HEK293T (cell line): ENCODE measurements at regions not wholly inside any gene's neighbourhood (a gene's known extent, or its start where the extent isn't known, plus 50 kb on each side); places are given as distances from the start of the nearest gene placed in this dataset.

Source experiments
- BHLHE40 ChIP-seq: fragments of 450-650 bp; IDR thresholded peaks from 2 replicates; pipeline ENCODE4 v1.6.1; 2016; ENCODE audit warnings: mild to moderate bottlenecking, moderate library complexity, borderline replicate concordance
- HDGF ChIP-seq: fragments of 450-650 bp; IDR thresholded peaks from 2 replicates; pipeline ENCODE4 v1.6.1; 2017; ENCODE audit warnings: antibody characterized with exemption, borderline replicate concordance
- L3MBTL2 ChIP-seq: fragments of 450-650 bp; conservative IDR thresholded peaks from 2 replicates; pipeline ENCODE4 v1.6.1; 2016; ENCODE audit warnings: mild to moderate bottlenecking
- SP1 ChIP-seq: fragments of 450-650 bp; IDR thresholded peaks from 2 replicates; pipeline ENCODE4 v1.6.1; 2017
- SUZ12 ChIP-seq: fragments of 450-650 bp; IDR thresholded peaks from 2 replicates; pipeline ENCODE4 v1.6.1; 2016; ENCODE audit warnings: mild to moderate bottlenecking

DNA sequence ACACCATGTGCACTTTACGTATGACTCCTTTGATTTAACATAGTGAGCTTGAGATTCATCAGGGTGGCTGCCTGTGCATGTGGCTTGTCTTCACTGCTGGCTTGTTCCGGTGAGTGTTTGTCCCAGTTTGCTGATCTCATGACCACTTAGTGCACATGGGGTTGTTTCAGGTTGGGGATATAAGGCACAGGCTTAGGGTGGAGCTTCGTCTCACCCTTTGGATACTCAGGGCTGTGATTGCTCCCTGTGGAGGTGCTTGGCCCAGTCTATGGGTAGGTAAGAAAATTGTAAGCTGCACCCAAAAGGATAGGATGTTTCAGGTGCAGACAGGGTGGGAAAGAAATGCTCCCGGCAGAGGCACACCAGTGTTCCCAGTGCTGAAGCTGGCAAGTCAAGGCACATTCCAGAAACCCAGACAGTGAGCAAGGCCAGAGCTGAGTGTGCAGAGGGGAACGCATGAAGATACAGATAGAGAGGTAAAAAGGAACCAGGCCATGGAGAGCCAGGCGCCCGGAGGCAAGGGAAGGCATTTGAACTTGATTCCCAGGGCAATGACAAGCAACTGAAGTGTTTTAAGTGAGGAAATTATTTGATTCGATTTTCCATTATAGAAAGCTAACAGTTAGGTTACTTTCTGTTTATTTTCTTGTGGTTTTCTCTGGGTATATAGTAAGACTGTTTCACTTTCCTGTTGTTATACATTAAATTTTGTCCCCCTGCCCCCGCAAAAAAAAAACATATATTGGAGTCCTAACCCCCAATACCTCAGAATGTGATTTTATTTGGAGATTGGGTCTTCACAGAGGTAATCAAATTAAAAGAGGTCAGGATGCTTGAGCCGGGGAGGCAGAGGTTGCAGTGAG lies 289.8 kb upstream of the KLF6 start:
- TF ChIP-seq BHLHE40 (no peak), SUZ12 (no peak), HDGF (no peak), SP1 (no peak), L3MBTL2 (no peak)
